ENCODE measurements at regions not wholly inside any gene's neighbourhood (a gene's known extent, or its start where the extent isn't known, plus 50 kb on each side); places are given as distances from the start of the nearest gene placed in this dataset.

GRCh38 chr4:161187569-161187968, 976.2 kb downstream of the FSTL5 start:
- H3K27ac ChIP-seq (ENCODE audit: low read depth, low read length) = no peak overlapping the region
- H3K79me2 ChIP-seq (ENCODE audit: insufficient read depth, low read length) = no peaks in the 10 kb centered on the region
- H4K20me1 ChIP-seq (ENCODE audit: low read depth, low read length) = no peaks in the 10 kb centered on the region
- TF ChIP-seq EZH2phosphoT487 (conservative IDR thresholded peaks at IDR 0.05; ENCODE audit: low read length) (no peak), CTCF (IDR thresholded peaks at IDR 0.05; ENCODE audit: insufficient read depth, low read length, poor library complexity, severe bottlenecking) (no peak)
- no peaks in the 10 kb centered on the region for H3K9me2 ChIP-seq (replicated peaks; ENCODE audit: insufficient read depth, low read length)
- no peak overlapping the region for H2AFZ ChIP-seq (ENCODE audit: low read depth, low read length, severe bottlenecking)
- H3K27me3 ChIP-seq (ENCODE audit: low read length) = no peaks in the 10 kb centered on the region
- H3F3A ChIP-seq (ENCODE audit: insufficient read depth) = no peaks in the 10 kb centered on the region
- H3K9me3 ChIP-seq (ENCODE audit: insufficient read depth, low read length) = no peaks in the 10 kb centered on the region
- no peaks in the 10 kb centered on the region for H3K36me3 ChIP-seq (ENCODE audit: low read length)
- no peak overlapping the region for H3K4me2 ChIP-seq (ENCODE audit: low read depth, low read length, poor library complexity, severe bottlenecking)
- no peak overlapping the region for H3K9ac ChIP-seq (ENCODE audit: low read length)
- H3K4me3 ChIP-seq (ENCODE audit: insufficient read depth, low read length, poor library complexity, severe bottlenecking) = no peak overlapping the region

- H3K27ac ChIP-seq (ENCODE audit: low read depth, low read length) = no peak overlapping the region
- TF ChIP-seq CTCF (IDR thresholded peaks at IDR 0.05; ENCODE audit: insufficient read depth, low read length, poor library complexity, severe bottlenecking) (no peak), EZH2phosphoT487 (conservative IDR thresholded peaks at IDR 0.05; ENCODE audit: low read length) (no peak)
- no peak overlapping the region for H3K4me2 ChIP-seq (ENCODE audit: low read depth, low read length, poor library complexity, severe bottlenecking)
- no peaks in the 10 kb centered on the region for H4K20me1 ChIP-seq (ENCODE audit: low read depth, low read length)
- no peaks in the 10 kb centered on the region for H3K27me3 ChIP-seq (ENCODE audit: low read length)
- no peak overlapping the region for H3K4me3 ChIP-seq (ENCODE audit: insufficient read depth, low read length, poor library complexity, severe bottlenecking)
- no peaks in the 10 kb centered on the region for H3K9me3 ChIP-seq (ENCODE audit: insufficient read depth, low read length)
- H2AFZ ChIP-seq (ENCODE audit: low read depth, low read length, severe bottlenecking) = no peak overlapping the region
- no peaks in the 10 kb centered on the region for H3K9me2 ChIP-seq (replicated peaks; ENCODE audit: insufficient read depth, low read length)
- no peaks in the 10 kb centered on the region for H3K79me2 ChIP-seq (ENCODE audit: insufficient read depth, low read length)
- no peaks in the 10 kb centered on the region for H3F3A ChIP-seq (ENCODE audit: insufficient read depth)
- H3K9ac ChIP-seq (ENCODE audit: low read length) = no peak overlapping the region
- no peaks in the 10 kb centered on the region for H3K36me3 ChIP-seq (ENCODE audit: low read length)
These were observed 977.0 kb downstream of the FSTL5 start for GRCh38 chr4:161186750-161187149.

GRCh38 chr4:161186012-161186411, 977.8 kb downstream of the FSTL5 start:
- H3K4me3 ChIP-seq (ENCODE audit: insufficient read depth, low read length, poor library complexity, severe bottlenecking) = no peak overlapping the region
- H3K27ac ChIP-seq (ENCODE audit: low read depth, low read length) = no peak overlapping the region
- no peak overlapping the region for H3K4me2 ChIP-seq (ENCODE audit: low read depth, low read length, poor library complexity, severe bottlenecking)
- no peak overlapping the region for H3K9ac ChIP-seq (ENCODE audit: low read length)
- no peak overlapping the region for H2AFZ ChIP-seq (ENCODE audit: low read depth, low read length, severe bottlenecking)
- H3K9me2 ChIP-seq (replicated peaks; ENCODE audit: insufficient read depth, low read length) = no peaks in the 10 kb centered on the region
- no peaks in the 10 kb centered on the region for H3K27me3 ChIP-seq (ENCODE audit: low read length)
- no peaks in the 10 kb centered on the region for H3F3A ChIP-seq (ENCODE audit: insufficient read depth)
- H4K20me1 ChIP-seq (ENCODE audit: low read depth, low read length) = no peaks in the 10 kb centered on the region
- TF ChIP-seq CTCF (IDR thresholded peaks at IDR 0.05; ENCODE audit: insufficient read depth, low read length, poor library complexity, severe bottlenecking) = no peak
- TF ChIP-seq EZH2phosphoT487 (conservative IDR thresholded peaks at IDR 0.05; ENCODE audit: low read length) = no peak
- H3K9me3 ChIP-seq (ENCODE audit: insufficient read depth, low read length) = no peaks in the 10 kb centered on the region
- no peaks in the 10 kb centered on the region for H3K36me3 ChIP-seq (ENCODE audit: low read length)
- no peaks in the 10 kb centered on the region for H3K79me2 ChIP-seq (ENCODE audit: insufficient read depth, low read length)
